ENCODE measurements at regions not wholly inside any gene's neighbourhood (a gene's known extent, or its start where the extent isn't known, plus 50 kb on each side); places are given as distances from the start of the nearest gene placed in this dataset.

DNA sequence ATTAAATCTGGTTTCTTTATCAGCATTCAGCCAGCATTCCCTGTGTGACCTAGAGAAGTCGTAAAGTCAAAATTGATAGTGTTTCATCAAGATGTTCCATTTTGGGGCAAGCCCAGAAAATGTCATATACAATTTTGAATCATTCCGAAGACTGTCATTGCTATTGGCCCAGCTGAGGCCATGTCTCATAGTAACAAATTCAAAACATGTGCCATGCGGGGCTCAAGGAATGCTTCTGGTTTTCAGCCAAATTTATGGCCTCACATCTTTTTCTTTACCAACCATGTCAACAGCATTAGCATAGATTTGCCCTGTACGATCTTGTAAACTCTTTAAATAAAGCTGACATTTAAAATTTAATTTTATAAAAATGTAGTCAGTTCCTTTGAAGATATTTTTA lies 314.7 kb downstream of the PAX1 start:
- TF ChIP-seq, protein P1, sequence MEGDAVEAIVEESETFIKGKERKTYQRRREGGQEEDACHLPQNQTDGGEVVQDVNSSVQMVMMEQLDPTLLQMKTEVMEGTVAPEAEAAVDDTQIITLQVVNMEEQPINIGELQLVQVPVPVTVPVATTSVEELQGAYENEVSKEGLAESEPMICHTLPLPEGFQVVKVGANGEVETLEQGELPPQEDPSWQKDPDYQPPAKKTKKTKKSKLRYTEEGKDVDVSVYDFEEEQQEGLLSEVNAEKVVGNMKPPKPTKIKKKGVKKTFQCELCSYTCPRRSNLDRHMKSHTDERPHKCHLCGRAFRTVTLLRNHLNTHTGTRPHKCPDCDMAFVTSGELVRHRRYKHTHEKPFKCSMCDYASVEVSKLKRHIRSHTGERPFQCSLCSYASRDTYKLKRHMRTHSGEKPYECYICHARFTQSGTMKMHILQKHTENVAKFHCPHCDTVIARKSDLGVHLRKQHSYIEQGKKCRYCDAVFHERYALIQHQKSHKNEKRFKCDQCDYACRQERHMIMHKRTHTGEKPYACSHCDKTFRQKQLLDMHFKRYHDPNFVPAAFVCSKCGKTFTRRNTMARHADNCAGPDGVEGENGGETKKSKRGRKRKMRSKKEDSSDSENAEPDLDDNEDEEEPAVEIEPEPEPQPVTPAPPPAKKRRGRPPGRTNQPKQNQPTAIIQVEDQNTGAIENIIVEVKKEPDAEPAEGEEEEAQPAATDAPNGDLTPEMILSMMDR (IDR thresholded peaks at IDR 0.05): no peak
- TF ChIP-seq ZNF138 (CRISPR knock-in tag; conservative IDR thresholded peaks at IDR 0.05): no peak
- TF ChIP-seq, protein P2, sequence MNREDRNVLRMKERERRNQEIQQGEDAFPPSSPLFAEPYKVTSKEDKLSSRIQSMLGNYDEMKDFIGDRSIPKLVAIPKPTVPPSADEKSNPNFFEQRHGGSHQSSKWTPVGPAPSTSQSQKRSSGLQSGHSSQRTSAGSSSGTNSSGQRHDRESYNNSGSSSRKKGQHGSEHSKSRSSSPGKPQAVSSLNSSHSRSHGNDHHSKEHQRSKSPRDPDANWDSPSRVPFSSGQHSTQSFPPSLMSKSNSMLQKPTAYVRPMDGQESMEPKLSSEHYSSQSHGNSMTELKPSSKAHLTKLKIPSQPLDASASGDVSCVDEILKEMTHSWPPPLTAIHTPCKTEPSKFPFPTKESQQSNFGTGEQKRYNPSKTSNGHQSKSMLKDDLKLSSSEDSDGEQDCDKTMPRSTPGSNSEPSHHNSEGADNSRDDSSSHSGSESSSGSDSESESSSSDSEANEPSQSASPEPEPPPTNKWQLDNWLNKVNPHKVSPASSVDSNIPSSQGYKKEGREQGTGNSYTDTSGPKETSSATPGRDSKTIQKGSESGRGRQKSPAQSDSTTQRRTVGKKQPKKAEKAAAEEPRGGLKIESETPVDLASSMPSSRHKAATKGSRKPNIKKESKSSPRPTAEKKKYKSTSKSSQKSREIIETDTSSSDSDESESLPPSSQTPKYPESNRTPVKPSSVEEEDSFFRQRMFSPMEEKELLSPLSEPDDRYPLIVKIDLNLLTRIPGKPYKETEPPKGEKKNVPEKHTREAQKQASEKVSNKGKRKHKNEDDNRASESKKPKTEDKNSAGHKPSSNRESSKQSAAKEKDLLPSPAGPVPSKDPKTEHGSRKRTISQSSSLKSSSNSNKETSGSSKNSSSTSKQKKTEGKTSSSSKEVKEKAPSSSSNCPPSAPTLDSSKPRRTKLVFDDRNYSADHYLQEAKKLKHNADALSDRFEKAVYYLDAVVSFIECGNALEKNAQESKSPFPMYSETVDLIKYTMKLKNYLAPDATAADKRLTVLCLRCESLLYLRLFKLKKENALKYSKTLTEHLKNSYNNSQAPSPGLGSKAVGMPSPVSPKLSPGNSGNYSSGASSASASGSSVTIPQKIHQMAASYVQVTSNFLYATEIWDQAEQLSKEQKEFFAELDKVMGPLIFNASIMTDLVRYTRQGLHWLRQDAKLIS (CRISPR knock-in tag; IDR thresholded peaks at IDR 0.05; ENCODE audit: borderline replicate concordance): no peak
- TF ChIP-seq, protein P3, sequence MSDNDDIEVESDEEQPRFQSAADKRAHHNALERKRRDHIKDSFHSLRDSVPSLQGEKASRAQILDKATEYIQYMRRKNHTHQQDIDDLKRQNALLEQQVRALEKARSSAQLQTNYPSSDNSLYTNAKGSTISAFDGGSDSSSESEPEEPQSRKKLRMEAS (CRISPR knock-in tag; IDR thresholded peaks at IDR 0.05): no peak
- no peak for TF ChIP-seq ZNF121 (CRISPR knock-in tag; IDR thresholded peaks at IDR 0.05)
- TF ChIP-seq, protein P4, sequence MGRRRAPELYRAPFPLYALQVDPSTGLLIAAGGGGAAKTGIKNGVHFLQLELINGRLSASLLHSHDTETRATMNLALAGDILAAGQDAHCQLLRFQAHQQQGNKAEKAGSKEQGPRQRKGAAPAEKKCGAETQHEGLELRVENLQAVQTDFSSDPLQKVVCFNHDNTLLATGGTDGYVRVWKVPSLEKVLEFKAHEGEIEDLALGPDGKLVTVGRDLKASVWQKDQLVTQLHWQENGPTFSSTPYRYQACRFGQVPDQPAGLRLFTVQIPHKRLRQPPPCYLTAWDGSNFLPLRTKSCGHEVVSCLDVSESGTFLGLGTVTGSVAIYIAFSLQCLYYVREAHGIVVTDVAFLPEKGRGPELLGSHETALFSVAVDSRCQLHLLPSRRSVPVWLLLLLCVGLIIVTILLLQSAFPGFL (CRISPR knock-in tag; IDR thresholded peaks at IDR 0.05; ENCODE audit: borderline replicate concordance): no peak
- TF ChIP-seq, protein P5, sequence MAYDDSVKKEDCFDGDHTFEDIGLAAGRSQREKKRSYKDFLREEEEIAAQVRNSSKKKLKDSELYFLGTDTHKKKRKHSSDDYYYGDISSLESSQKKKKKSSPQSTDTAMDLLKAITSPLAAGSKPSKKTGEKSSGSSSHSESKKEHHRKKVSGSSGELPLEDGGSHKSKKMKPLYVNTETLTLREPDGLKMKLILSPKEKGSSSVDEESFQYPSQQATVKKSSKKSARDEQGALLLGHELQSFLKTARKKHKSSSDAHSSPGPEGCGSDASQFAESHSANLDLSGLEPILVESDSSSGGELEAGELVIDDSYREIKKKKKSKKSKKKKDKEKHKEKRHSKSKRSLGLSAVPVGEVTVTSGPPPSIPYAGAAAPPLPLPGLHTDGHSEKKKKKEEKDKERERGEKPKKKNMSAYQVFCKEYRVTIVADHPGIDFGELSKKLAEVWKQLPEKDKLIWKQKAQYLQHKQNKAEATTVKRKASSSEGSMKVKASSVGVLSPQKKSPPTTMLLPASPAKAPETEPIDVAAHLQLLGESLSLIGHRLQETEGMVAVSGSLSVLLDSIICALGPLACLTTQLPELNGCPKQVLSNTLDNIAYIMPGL (CRISPR knock-in tag; IDR thresholded peaks at IDR 0.05): no peak
- TF ChIP-seq, protein P6, sequence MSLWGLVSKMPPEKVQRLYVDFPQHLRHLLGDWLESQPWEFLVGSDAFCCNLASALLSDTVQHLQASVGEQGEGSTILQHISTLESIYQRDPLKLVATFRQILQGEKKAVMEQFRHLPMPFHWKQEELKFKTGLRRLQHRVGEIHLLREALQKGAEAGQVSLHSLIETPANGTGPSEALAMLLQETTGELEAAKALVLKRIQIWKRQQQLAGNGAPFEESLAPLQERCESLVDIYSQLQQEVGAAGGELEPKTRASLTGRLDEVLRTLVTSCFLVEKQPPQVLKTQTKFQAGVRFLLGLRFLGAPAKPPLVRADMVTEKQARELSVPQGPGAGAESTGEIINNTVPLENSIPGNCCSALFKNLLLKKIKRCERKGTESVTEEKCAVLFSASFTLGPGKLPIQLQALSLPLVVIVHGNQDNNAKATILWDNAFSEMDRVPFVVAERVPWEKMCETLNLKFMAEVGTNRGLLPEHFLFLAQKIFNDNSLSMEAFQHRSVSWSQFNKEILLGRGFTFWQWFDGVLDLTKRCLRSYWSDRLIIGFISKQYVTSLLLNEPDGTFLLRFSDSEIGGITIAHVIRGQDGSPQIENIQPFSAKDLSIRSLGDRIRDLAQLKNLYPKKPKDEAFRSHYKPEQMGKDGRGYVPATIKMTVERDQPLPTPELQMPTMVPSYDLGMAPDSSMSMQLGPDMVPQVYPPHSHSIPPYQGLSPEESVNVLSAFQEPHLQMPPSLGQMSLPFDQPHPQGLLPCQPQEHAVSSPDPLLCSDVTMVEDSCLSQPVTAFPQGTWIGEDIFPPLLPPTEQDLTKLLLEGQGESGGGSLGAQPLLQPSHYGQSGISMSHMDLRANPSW (CRISPR knock-in tag; conservative IDR thresholded peaks at IDR 0.05; ENCODE audit: low read depth): no peak
- TF ChIP-seq, protein P7, sequence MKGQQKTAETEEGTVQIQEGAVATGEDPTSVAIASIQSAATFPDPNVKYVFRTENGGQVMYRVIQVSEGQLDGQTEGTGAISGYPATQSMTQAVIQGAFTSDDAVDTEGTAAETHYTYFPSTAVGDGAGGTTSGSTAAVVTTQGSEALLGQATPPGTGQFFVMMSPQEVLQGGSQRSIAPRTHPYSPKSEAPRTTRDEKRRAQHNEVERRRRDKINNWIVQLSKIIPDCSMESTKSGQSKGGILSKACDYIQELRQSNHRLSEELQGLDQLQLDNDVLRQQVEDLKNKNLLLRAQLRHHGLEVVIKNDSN (CRISPR knock-in tag; IDR thresholded peaks at IDR 0.05): no peak
- TF ChIP-seq ZNF263 (CRISPR knock-in tag; IDR thresholded peaks at IDR 0.05; ENCODE audit: low read depth): no peak
